ENCODE measurements at regions not wholly inside any gene's neighbourhood (a gene's known extent, or its start where the extent isn't known, plus 50 kb on each side); places are given as distances from the start of the nearest gene placed in this dataset.

- Mint-ChIP-seq H3K9me3 (peaks cover 18% of the 10 kb centered on the region), H3K36me3 (ENCODE audit: low read depth) (peaks cover 12% of the 10 kb centered on the region), H3K4me1 (peaks cover 5% of the 10 kb centered on the region), H3K4me3 (no peak overlapping the region), H3K27me3 (ENCODE audit: low read depth) (no peaks in the 10 kb centered on the region), H3K27ac (ENCODE audit: unreplicated experiment) (no peak overlapping the region)
- no peak for TF ChIP-seq CTCF (conservative IDR thresholded peaks at IDR 0.05)
- DNase-seq (ENCODE audit: low read depth, low spot score) = no peak
Measured at GRCh38 chr13:39886336-39886735, 230.9 kb downstream of the COG6 start.

DNA sequence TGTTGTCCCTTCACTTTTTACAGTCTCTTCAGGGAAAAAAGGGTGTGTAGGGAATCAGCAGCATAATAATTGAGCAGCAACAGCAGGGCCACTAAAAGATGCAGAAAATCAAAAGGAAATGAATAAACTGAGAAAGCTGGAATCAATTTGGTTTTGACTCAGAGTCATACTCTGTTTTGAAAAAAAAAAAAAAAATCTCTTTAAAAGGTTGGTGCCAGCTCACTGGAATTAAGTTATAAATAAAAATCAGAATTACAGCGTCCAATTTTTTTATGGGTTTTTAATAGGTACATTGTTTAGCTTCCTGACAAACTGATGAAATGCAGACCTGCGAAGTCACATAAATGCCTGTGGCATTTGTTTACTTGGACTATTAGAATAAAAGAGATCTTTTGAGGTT lies 231.9 kb downstream of the COG6 start:
- no peaks in the 10 kb centered on the region for H3K27me3 Mint-ChIP-seq (ENCODE audit: low read depth)
- H3K9me3 Mint-ChIP-seq = peaks cover 18% of the 10 kb centered on the region
- H3K36me3 Mint-ChIP-seq (ENCODE audit: low read depth) = peaks cover 12% of the 10 kb centered on the region
- H3K4me1 Mint-ChIP-seq = peaks cover 5% of the 10 kb centered on the region
- no peak overlapping the region for H3K4me3 Mint-ChIP-seq
- no peak for DNase-seq (ENCODE audit: low read depth, low spot score)
- no peak overlapping the region for H3K27ac Mint-ChIP-seq (ENCODE audit: unreplicated experiment)
- no peak for TF ChIP-seq CTCF (conservative IDR thresholded peaks at IDR 0.05)

DNA sequence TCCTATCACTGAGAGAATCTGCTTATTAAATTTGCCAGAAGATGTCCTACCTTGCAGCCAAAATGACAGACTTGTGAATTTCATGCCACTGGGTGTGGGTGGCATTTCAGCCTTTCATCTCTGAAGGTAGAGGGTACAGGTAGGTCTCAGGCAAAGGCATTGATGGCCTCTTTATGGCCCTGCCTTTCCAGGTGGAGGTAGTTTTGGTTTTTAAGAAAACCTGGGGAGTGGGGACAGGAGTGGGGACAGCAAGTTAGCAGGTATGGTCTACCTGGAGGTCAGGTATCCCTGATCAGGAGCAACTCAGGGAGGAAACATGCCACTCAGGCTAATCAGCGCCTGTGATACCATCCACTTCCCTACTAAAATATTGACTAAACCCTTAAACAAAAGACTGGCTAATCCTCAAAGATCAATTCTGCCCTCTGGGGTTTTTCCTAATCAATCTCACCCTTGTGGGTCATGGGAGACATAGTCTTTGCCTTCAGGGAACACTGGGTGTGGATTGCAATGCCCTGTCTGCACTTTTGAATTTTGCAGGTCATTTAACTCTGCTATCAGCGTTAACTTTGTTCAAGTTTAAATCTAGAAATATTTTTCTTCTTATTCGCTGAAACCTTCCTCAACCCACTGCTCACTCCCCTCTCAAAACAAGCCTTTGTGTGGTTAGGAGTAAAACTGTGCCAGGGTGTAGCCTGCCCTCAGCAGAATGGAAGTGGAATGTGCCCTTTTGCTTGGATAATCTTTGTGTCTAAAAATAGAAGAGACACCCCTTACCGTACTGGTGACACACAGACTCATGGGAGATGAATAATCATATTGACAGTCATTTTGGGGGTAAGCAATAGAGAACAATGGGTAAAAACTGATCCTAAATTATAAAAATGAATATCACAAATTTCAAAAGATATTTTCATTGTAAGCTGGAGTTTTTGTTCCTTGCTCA lies 233.7 kb downstream of the COG6 start:
- no peak for TF ChIP-seq CTCF (conservative IDR thresholded peaks at IDR 0.05)
- H3K27me3 Mint-ChIP-seq (ENCODE audit: low read depth) = no peaks in the 10 kb centered on the region
- peaks cover 14% of the 10 kb centered on the region for H3K9me3 Mint-ChIP-seq
- peaks cover 3% of the 10 kb centered on the region for H3K36me3 Mint-ChIP-seq (ENCODE audit: low read depth)
- H3K27ac Mint-ChIP-seq (ENCODE audit: unreplicated experiment) = peak overlapping the region; percentile 91
- H3K4me1 Mint-ChIP-seq = peaks cover 5% of the 10 kb centered on the region
- DNase-seq (ENCODE audit: low read depth, low spot score) = no peak
- H3K4me3 Mint-ChIP-seq = no peak overlapping the region

DNA sequence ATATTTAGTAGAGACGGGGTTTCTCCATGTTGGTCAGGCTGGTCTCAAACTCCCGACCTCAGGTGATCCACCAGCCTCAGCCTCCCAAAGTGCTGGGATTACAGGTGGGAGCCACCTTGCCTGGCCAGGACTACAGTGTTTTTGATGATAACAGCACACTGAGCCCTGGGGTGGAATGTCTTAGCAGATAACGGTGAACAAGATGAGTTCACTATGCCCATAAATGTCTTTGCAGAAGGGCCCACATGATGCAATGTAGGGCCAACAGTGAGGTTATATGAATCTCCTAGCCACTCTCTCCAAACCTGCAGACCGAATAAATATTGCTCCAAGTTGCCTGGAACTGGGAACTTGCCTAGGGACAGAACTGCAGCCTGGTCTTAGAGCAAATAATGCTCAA lies 235.1 kb downstream of the COG6 start:
- Mint-ChIP-seq H3K4me1 (peaks cover 5% of the 10 kb centered on the region), H3K4me3 (no peak overlapping the region), H3K9me3 (peaks cover 6% of the 10 kb centered on the region), H3K27me3 (ENCODE audit: low read depth) (no peaks in the 10 kb centered on the region), H3K27ac (ENCODE audit: unreplicated experiment) (no peak overlapping the region), H3K36me3 (ENCODE audit: low read depth) (no peaks in the 10 kb centered on the region)
- TF ChIP-seq CTCF (conservative IDR thresholded peaks at IDR 0.05) = no peak
- no peak for DNase-seq (ENCODE audit: low read depth, low spot score)

GRCh38 chr13:39892721-39893685 lies 237.5 kb downstream of the COG6 start:
- no peaks in the 10 kb centered on the region for H3K27me3 Mint-ChIP-seq (ENCODE audit: low read depth)
- H3K4me1 Mint-ChIP-seq = peaks cover 5% of the 10 kb centered on the region
- no peak for DNase-seq (ENCODE audit: low read depth, low spot score)
- no peaks in the 10 kb centered on the region for H3K36me3 Mint-ChIP-seq (ENCODE audit: low read depth)
- no peak overlapping the region for H3K27ac Mint-ChIP-seq (ENCODE audit: unreplicated experiment)
- no peak overlapping the region for H3K4me3 Mint-ChIP-seq
- TF ChIP-seq CTCF (conservative IDR thresholded peaks at IDR 0.05) = no peak
- no peaks in the 10 kb centered on the region for H3K9me3 Mint-ChIP-seq

Measured in neural crest cell (in vitro differentiated cells).